K562 (cell line): ENCODE measurements at regions not wholly inside any gene's neighbourhood (a gene's known extent, or its start where the extent isn't known, plus 50 kb on each side); places are given as distances from the start of the nearest gene placed in this dataset.

Experiments
- ATAC-seq: fragments of 200-7000 bp; cut with Tn5 transposase; 3 replicates; pipeline ENCODE4 v1.9.1; 2020; ENCODE audit warnings: moderate library complexity
- BruUV-seq: library from RNA; stranded (reverse); fragments of 400-500 nt; replicated peaks from 2 replicates; lab custom pipeline; 2021; lab: Mats Ljungman, UMichigan
- CTCF ChIA-PET: fragments of 300-600 bp; formaldehyde crosslinking; extraction: SDS; loops from one replicate; lab custom pipeline; 2021; ENCODE audit warnings: low intra/inter-chr PET ratio; lab: Yijun Ruan, JAX
- POLR2A ChIA-PET: fragments of 300-600, 350-650 bp; sonication (Branson Sonifier 250); formaldehyde crosslinking; extraction: SDS; loops from one replicate; lab custom pipeline; 2021; ENCODE audit warnings: antibody characterized with exemption, inconsistent platforms; lab: Yijun Ruan, JAX
- DNase-seq, 4 experiments: peaks; one replicate each; pipeline versions ENCODE4 v3.0.0 to v3.0.0-alpha.2; 2011 to 2018; ENCODE audit warnings: low spot score in 3 of 4, mixed read lengths in 3 of 4; ENCODE audit errors: extremely low read depth in 1 of 4
- FAIRE-seq: peaks from 2 replicates; lab custom pipeline; 2011; peaks lifted over from hg19 to GRCh38; lab: Jason Lieb, UNC
- H2AFZ ChIP-seq: 2 replicates; pipeline ENCODE4 v1.6.0; 2011; ENCODE audit warnings: low read depth, low read length, control low read depth, inconsistent platforms
- H3K27ac ChIP-seq: fragments of 200-600 bp; 3 replicates; pipeline ENCODE4 v1.8.0; 2011; ENCODE audit warnings: low read depth, mild to moderate bottlenecking, control low read depth, inconsistent platforms, low read length, moderate library complexity, mixed read lengths; ENCODE audit errors: extremely low read depth
- H3K27me3 ChIP-seq, 2 experiments: fragments of 300-600 bp in 1 of 2; 2 replicates in 1 of 2; 3 replicates in 1 of 2; pipeline versions ENCODE4 v1.6.0 to v1.8.0; 2011; ENCODE audit warnings: inconsistent platforms in 2 of 2, low read length in 2 of 2, mild to moderate bottlenecking in 1 of 2, mixed read lengths in 1 of 2, moderate library complexity in 1 of 2; ENCODE audit not compliant: control insufficient read depth in 2 of 2, insufficient read depth in 2 of 2
- H3K36me3 ChIP-seq: fragments of 300-600 bp; 3 replicates; pipeline ENCODE4 v1.8.0; 2011; ENCODE audit warnings: mild to moderate bottlenecking, low read length, inconsistent platforms; ENCODE audit not compliant: control insufficient read depth, insufficient read depth
- H3K4me1 ChIP-seq, 2 experiments: fragments of 200-600 bp in 1 of 2; replicated peaks in 1 of 2; 2 replicates in 1 of 2; 3 replicates in 1 of 2; pipeline versions ENCODE4 v1.5.1 to v1.8.0; 2011; ENCODE audit warnings: inconsistent platforms in 2 of 2, low read length in 2 of 2, mild to moderate bottlenecking in 1 of 2, mixed read lengths in 1 of 2, moderate library complexity in 1 of 2; ENCODE audit not compliant: control insufficient read depth in 2 of 2, insufficient read depth in 2 of 2
- H3K4me2 ChIP-seq: 2 replicates; pipeline ENCODE4 v1.6.1; 2011; ENCODE audit warnings: low read length, control low read depth, inconsistent platforms, mixed read lengths; ENCODE audit not compliant: insufficient read depth
- H3K4me3 ChIP-seq: fragments of 200-600 bp; sonication (generic), shearing (Covaris generic); 2 replicates; pipeline ENCODE4 v1.5.1; 2016; ENCODE audit warnings: control low read depth, inconsistent platforms
- H3K79me2 ChIP-seq: fragments of 200-600 bp; 3 replicates; pipeline ENCODE4 v1.8.0; 2011; ENCODE audit warnings: low read length, inconsistent platforms; ENCODE audit not compliant: control insufficient read depth, insufficient read depth
- H3K9ac ChIP-seq, 2 experiments: 2 replicates each; pipeline versions ENCODE4 v1.6.0 to v1.6.1; 2011; ENCODE audit warnings: low read depth in 2 of 2, low read length in 2 of 2, control low read depth in 1 of 2, inconsistent platforms in 1 of 2, mild to moderate bottlenecking in 1 of 2, mixed read lengths in 1 of 2; ENCODE audit not compliant: insufficient read depth in 1 of 2
- H3K9me1 ChIP-seq: one replicate; pipeline ENCODE4 v1.6.0; 2011; ENCODE audit warnings: inconsistent platforms, mild to moderate bottlenecking, low read length, moderate library complexity; ENCODE audit not compliant: control insufficient read depth, insufficient read depth
- H3K9me3 ChIP-seq: replicated peaks from 2 replicates; pipeline ENCODE4 v1.5.1; 2011; ENCODE audit warnings: low read depth, low read length, inconsistent platforms; ENCODE audit not compliant: control insufficient read depth, insufficient read depth
- H4K20me1 ChIP-seq: replicated peaks from 2 replicates; pipeline ENCODE4 v1.6.1; 2011; ENCODE audit warnings: low read length, inconsistent platforms, mixed read lengths; ENCODE audit not compliant: control insufficient read depth, insufficient read depth
- ATF1 ChIP-seq, 2 experiments: fragments of 450-650 bp in 1 of 2; IDR thresholded peaks; 2 replicates each; pipeline ENCODE4 v1.6.1; 2016; ENCODE audit warnings: missing compliant biosample characterization in 1 of 2, missing genetic modification characterization in 1 of 2
- EHMT2 ChIP-seq: fragments of 450-650 bp; IDR thresholded peaks from 2 replicates; pipeline ENCODE4 v1.6.1; 2018; ENCODE audit warnings: antibody characterized with exemption
- FOS ChIP-seq: IDR thresholded peaks from 3 replicates; pipeline ENCODE4 v1.6.1; 2011; ENCODE audit not compliant: insufficient read length; ENCODE audit errors: extremely low read depth
- FOXA3 ChIP-seq, 2 experiments: fragments of 450-650 bp in 1 of 2; sonication (generic) in 1 of 2; formaldehyde crosslinking; IDR thresholded peaks in 1 of 2; conservative IDR thresholded peaks in 1 of 2; 2 replicates each; pipeline versions ENCODE4 v1.4.0 to v1.8.0; 2020 to 2022; ENCODE audit warnings: mild to moderate bottlenecking in 2 of 2, missing genetic modification reagents in 1 of 2
- KLF1 ChIP-seq: fragments of 450-650 bp; IDR thresholded peaks from 2 replicates; pipeline ENCODE4 v1.6.1; 2016; ENCODE audit warnings: missing genetic modification characterization, missing compliant biosample characterization
- MCM2 ChIP-seq: fragments of 450-650 bp; IDR thresholded peaks from 2 replicates; pipeline ENCODE4 v1.6.1; 2017; ENCODE audit warnings: low read depth, mild to moderate bottlenecking
- MTA2 ChIP-seq: fragments of 450-650 bp; IDR thresholded peaks from 2 replicates; pipeline ENCODE4 v1.6.1; 2016; ENCODE audit warnings: low read depth
- PRPF4 ChIP-seq: fragments of 200-400 bp; formaldehyde crosslinking; IDR thresholded peaks from one replicate; pipeline ENCODE4 v1.6.1; 2017; ENCODE audit warnings: low read length, low read depth, mild to moderate bottlenecking; ENCODE audit not compliant: insufficient read depth, poor library complexity, severe bottlenecking
- TOE1 ChIP-seq, 2 experiments: fragments of 450-650 bp in 1 of 2; sonication (generic) in 1 of 2; formaldehyde crosslinking in 1 of 2; IDR thresholded peaks; 2 replicates each; pipeline versions ENCODE4 v1.7.1 to v1.8.0; 2016 to 2022; ENCODE audit warnings: borderline replicate concordance in 2 of 2, mild to moderate bottlenecking in 2 of 2, antibody characterized with exemption in 1 of 2, inconsistent platforms in 1 of 2, low read depth in 1 of 2, missing genetic modification reagents in 1 of 2, moderate library complexity in 1 of 2
- XRCC5 ChIP-seq: fragments of 200-400 bp; formaldehyde crosslinking; IDR thresholded peaks from 2 replicates; pipeline ENCODE4 v1.6.1; 2017; ENCODE audit warnings: low read depth, mild to moderate bottlenecking, low read length
- ZBED1 ChIP-seq: IDR thresholded peaks from 2 replicates; pipeline ENCODE4 v1.6.1; 2014
- ZNF696 ChIP-seq: fragments of 250-450 bp; sonication (Bioruptor Pico); conservative IDR thresholded peaks from 2 replicates; pipeline ENCODE4 v1.4.0; 2020; ENCODE audit warnings: mild to moderate bottlenecking, moderate library complexity
- WGBS: fragments of 100-300 bp; shearing (Covaris generic); methylation state at CpG from one replicate; pipeline ENCODE4 v1.1.6; 2016; ENCODE audit warnings: low coverage, mixed read lengths; ENCODE audit not compliant: insufficient coverage; ENCODE audit errors: missing lambda C conversion rate; 5-methylcytosine and 5-hydroxymethylcytosine counted together
- in situ Hi-C: fragments of 300-500 bp; cut with MboI; formaldehyde crosslinking; loops from 4 replicates; pipeline ENCODE4 v1.15.0; 2018; ENCODE audit warnings: inconsistent platforms, mixed read lengths
- intact Hi-C: fragments of 100-400 bp; cut with micrococcal nuclease; formaldehyde crosslinking; loops from 2 replicates; pipeline ENCODE4 v1.14.2; 2022
- TF ChIP-seq, protein P1 (sequence below): fragments of 450-650 bp; formaldehyde crosslinking; IDR thresholded peaks from 2 replicates; pipeline ENCODE4 v1.4.0; 2020; ENCODE audit warnings: mild to moderate bottlenecking, moderate library complexity
- TF ChIP-seq, protein P2 (sequence below): sonication (generic); formaldehyde crosslinking; IDR thresholded peaks from 2 replicates; pipeline ENCODE4 v1.8.1; 2023; ENCODE audit warnings: mild to moderate bottlenecking, missing genetic modification reagents
- TF ChIP-seq, protein P3 (sequence below): fragments of 200-800 bp; sonication (Bioruptor generic); IDR thresholded peaks from 2 replicates; pipeline ENCODE4 v1.6.1; 2017; ENCODE audit warnings: missing genetic modification characterization, missing compliant biosample characterization

- TF ChIP-seq, protein P1, sequence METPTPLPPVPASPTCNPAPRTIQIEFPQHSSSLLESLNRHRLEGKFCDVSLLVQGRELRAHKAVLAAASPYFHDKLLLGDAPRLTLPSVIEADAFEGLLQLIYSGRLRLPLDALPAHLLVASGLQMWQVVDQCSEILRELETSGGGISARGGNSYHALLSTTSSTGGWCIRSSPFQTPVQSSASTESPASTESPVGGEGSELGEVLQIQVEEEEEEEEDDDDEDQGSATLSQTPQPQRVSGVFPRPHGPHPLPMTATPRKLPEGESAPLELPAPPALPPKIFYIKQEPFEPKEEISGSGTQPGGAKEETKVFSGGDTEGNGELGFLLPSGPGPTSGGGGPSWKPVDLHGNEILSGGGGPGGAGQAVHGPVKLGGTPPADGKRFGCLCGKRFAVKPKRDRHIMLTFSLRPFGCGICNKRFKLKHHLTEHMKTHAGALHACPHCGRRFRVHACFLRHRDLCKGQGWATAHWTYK (CRISPR knock-in tag): no peak
- TF ChIP-seq FOXA3 (CRISPR knock-in tag; conservative IDR thresholded peaks at IDR 0.05 in 1 of 2, IDR thresholded peaks at IDR 0.05 in 1 of 2) (no peak), PRPF4 (no peak), ATF1 (CRISPR knock-in tag; IDR thresholded peaks at IDR 0.05) (no peak), ATF1 (tag; IDR thresholded peaks at IDR 0.05) (no peak)
- TF ChIP-seq, protein P2, sequence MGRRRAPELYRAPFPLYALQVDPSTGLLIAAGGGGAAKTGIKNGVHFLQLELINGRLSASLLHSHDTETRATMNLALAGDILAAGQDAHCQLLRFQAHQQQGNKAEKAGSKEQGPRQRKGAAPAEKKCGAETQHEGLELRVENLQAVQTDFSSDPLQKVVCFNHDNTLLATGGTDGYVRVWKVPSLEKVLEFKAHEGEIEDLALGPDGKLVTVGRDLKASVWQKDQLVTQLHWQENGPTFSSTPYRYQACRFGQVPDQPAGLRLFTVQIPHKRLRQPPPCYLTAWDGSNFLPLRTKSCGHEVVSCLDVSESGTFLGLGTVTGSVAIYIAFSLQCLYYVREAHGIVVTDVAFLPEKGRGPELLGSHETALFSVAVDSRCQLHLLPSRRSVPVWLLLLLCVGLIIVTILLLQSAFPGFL: no peak
These were observed 370.0 kb upstream of the SULF2 start (continued) for GRCh38 chr20:48155268-48155667.

DNA sequence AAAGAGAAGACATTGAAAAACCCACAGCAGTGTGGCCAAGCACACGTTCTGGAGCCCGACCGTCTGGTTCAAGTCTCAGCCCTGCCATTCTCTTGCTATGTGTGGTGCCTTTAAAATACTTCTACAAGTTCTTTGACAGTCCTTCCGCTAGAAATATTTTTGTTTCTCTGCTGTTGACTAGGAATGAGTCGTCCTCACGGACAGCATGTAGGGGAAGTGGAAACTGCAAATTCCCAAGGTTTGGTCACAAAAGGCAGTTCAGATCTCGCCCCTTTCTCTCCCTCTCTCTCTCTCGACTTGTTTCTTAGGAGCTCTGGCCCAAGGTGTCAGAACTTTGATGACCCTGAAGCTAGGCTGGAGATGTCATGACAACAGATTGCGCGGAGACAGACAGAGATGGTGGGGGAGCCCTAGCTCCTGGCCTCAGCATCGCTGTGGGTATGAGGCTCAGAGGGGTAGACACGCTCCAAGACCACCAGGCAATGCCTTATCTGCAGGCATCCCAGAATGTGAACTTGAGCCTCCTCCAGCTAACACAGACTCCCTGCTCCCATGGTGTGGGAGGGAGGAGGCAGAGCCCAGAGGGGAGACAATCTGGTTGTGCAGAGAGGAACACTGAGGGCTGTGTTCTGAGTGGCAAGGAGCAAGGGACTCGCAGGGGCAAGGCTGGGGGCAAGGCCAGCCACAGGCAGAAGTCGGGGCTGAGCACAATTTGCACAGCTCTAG lies 368.9 kb upstream of the SULF2 start:
- Histone ChIP-seq H3K4me3 (no peak overlapping the region), H3K27ac (no peak overlapping the region), H3K9me1 (no peaks in the 10 kb centered on the region), H3K4me1 (no peaks in the 10 kb centered on the region), H3K4me2 (no peak overlapping the region), H3K9me3 (0 out of 2 replicates have a peak, but pooled peaks cover 1% of the 10 kb centered on the region), H3K27me3 (peaks cover 0 to 26% of the 10 kb centered on the region in 2 experiments), H3K9ac (no peak overlapping the region), H4K20me1 (no peaks in the 10 kb centered on the region), H3K79me2 (no peaks in the 10 kb centered on the region), H2AFZ (no peak overlapping the region), H3K36me3 (no peaks in the 10 kb centered on the region)
- POLR2A ChIA-PET: interaction anchor here (0.6 to 1.5 kb wide), 6 partner anchors 11 to 1677 kb away, joined by 3 to 7 read pairs (median 4); no protein-coding TSS in a partner anchor
- no peak for DNase-seq
- CTCF ChIA-PET: no interaction called here
- TF ChIP-seq, protein P3, sequence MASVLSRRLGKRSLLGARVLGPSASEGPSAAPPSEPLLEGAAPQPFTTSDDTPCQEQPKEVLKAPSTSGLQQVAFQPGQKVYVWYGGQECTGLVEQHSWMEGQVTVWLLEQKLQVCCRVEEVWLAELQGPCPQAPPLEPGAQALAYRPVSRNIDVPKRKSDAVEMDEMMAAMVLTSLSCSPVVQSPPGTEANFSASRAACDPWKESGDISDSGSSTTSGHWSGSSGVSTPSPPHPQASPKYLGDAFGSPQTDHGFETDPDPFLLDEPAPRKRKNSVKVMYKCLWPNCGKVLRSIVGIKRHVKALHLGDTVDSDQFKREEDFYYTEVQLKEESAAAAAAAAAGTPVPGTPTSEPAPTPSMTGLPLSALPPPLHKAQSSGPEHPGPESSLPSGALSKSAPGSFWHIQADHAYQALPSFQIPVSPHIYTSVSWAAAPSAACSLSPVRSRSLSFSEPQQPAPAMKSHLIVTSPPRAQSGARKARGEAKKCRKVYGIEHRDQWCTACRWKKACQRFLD (CRISPR knock-in tag): no peak
- TF ChIP-seq KLF1 (tag): no peak
- no peak for TF ChIP-seq FOS
- no peak for TF ChIP-seq MCM2
- TF ChIP-seq TOE1 (IDR thresholded peaks at IDR 0.05; ENCODE audit: borderline replicate concordance): no peak
- TF ChIP-seq TOE1 (CRISPR knock-in tag; IDR thresholded peaks at IDR 0.05; ENCODE audit: borderline replicate concordance, low read depth): no peak
- no peak for TF ChIP-seq XRCC5
- TF ChIP-seq MTA2: no peak
- TF ChIP-seq ZNF696 (CRISPR knock-in tag): no peak
- TF ChIP-seq ZBED1: no peak
- no peak for TF ChIP-seq EHMT2
- intact Hi-C loops (no loop called here), in situ Hi-C loops (no loop called here)
- FAIRE-seq: no peak
- BruUV-seq: no TSS peak
- under 1% methylated on average over 13 of the region's 14 CpGs for WGBS
- ATAC-seq: no peak
